ENCODE measurements at regions not wholly inside any gene's neighbourhood (a gene's known extent, or its start where the extent isn't known, plus 50 kb on each side); places are given as distances from the start of the nearest gene placed in this dataset.
"Not testable (repeated sequence)": the region's sequence is repeated elsewhere in the genome, so short reads cannot be mapped to it uniquely, and the experiment has no call there.

DNA sequence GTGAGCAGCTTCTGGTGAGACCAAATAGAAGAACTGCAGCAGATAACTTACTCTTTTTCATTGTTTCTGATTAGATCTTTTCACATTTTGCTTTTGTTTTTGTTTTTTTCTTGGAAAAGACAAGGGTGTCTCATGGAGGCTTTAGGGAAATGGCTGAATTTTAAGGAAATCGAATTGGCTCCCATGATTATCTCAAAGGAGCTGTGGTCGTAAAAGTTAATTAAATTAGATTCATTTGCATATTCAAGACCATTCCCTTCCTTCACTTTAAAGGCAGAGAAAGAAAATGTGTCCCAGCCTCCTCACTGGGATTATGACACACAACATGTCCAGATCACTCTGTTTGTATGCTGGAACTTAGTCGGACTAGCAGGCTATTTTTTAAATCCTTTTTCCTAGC lies 106.4 kb upstream of the MDM1 start:
- no peak overlapping the region for H3K4me3 ChIP-seq (ENCODE audit: low read length in 2 of 2)
- no peaks in the 10 kb centered on the region for H3K36me3 ChIP-seq (ENCODE audit: control insufficient read depth in 2 of 2, insufficient read depth in 2 of 2, low read length in 2 of 2)
- no peaks in the 10 kb centered on the region for H3K4me1 ChIP-seq (ENCODE audit: control insufficient read depth, insufficient read depth, low read length)
- H3K9ac ChIP-seq (ENCODE audit: low read length in 2 of 2): no peak overlapping the region
- no peak overlapping the region for H3K27ac ChIP-seq (ENCODE audit: low read length)
- no peaks in the 10 kb centered on the region for H3K9me3 ChIP-seq (ENCODE audit: control insufficient read depth in 2 of 2, low read length in 2 of 2)
- no peaks in the 10 kb centered on the region for H3K27me3 ChIP-seq (ENCODE audit: control insufficient read depth in 1 of 2, insufficient read depth in 2 of 2, low read length in 2 of 2)

- Histone ChIP-seq H3K36me3 (ENCODE audit: control insufficient read depth in 2 of 2, insufficient read depth in 2 of 2, low read length in 2 of 2) (no peaks in the 10 kb centered on the region), H3K9me3 (ENCODE audit: control insufficient read depth in 2 of 2, low read length in 2 of 2) (no peaks in the 10 kb centered on the region), H3K9ac (ENCODE audit: low read length in 2 of 2) (no peak overlapping the region), H3K4me1 (ENCODE audit: control insufficient read depth, insufficient read depth, low read length) (no peaks in the 10 kb centered on the region), H3K27me3 (ENCODE audit: control insufficient read depth in 1 of 2, insufficient read depth in 2 of 2, low read length in 2 of 2) (no peaks in the 10 kb centered on the region), H3K4me3 (ENCODE audit: low read length in 2 of 2) (no peak overlapping the region), H3K27ac (ENCODE audit: low read length) (no peak overlapping the region)
Observed at GRCh38 chr12:68439368-68440045, 107.3 kb upstream of the MDM1 start.

- H3K36me3 ChIP-seq (ENCODE audit: control insufficient read depth in 2 of 2, insufficient read depth in 2 of 2, low read length in 2 of 2): no peaks in the 10 kb centered on the region
- H3K4me3 ChIP-seq (ENCODE audit: low read length in 2 of 2): no peak overlapping the region
- no peaks in the 10 kb centered on the region for H3K27me3 ChIP-seq (ENCODE audit: control insufficient read depth in 1 of 2, insufficient read depth in 2 of 2, low read length in 2 of 2)
- no peaks in the 10 kb centered on the region for H3K9me3 ChIP-seq (ENCODE audit: control insufficient read depth in 2 of 2, low read length in 2 of 2)
- H3K27ac ChIP-seq (ENCODE audit: low read length): no peak overlapping the region
- no peak overlapping the region for H3K9ac ChIP-seq (ENCODE audit: low read length in 2 of 2)
- no peaks in the 10 kb centered on the region for H3K4me1 ChIP-seq (ENCODE audit: control insufficient read depth, insufficient read depth, low read length)
Observed at GRCh38 chr12:68440068-68440581, 108.0 kb upstream of the MDM1 start.

DNA sequence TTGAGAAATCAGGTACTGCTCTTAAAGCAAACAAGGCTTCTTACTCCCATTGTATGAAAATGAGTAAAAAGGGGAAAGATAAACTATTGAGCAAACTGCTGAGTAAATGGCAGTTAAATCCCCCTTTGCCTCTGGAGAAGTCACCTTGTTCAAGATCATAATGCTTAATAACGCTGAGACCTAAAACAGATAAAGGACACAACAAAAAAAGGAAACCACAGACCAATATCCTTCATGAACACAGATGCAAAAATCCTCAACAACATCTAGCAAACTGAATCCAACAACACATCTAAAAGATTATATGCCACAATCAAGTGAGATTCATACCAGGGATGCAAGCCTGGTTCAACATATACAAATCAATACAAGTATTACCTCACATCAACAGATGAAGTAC lies 109.0 kb upstream of the MDM1 start:
- Histone ChIP-seq H3K27ac (ENCODE audit: low read length) (no peak overlapping the region), H3K4me3 (ENCODE audit: low read length in 2 of 2) (no peak overlapping the region), H3K9ac (ENCODE audit: low read length in 2 of 2) (no peak overlapping the region), H3K36me3 (ENCODE audit: control insufficient read depth in 2 of 2, insufficient read depth in 2 of 2, low read length in 2 of 2) (no peaks in the 10 kb centered on the region), H3K4me1 (ENCODE audit: control insufficient read depth, insufficient read depth, low read length) (no peaks in the 10 kb centered on the region), H3K9me3 (ENCODE audit: control insufficient read depth in 2 of 2, low read length in 2 of 2) (no peaks in the 10 kb centered on the region), H3K27me3 (ENCODE audit: control insufficient read depth in 1 of 2, insufficient read depth in 2 of 2, low read length in 2 of 2) (no peaks in the 10 kb centered on the region)

- not testable (repeated sequence) for H3K9me3 ChIP-seq (ENCODE audit: control insufficient read depth in 2 of 2, low read length in 2 of 2); H3K36me3 ChIP-seq (ENCODE audit: control insufficient read depth in 2 of 2, insufficient read depth in 2 of 2, low read length in 2 of 2); H3K4me3 ChIP-seq (ENCODE audit: low read length in 2 of 2); H3K4me1 ChIP-seq (ENCODE audit: control insufficient read depth, insufficient read depth, low read length); H3K27ac ChIP-seq (ENCODE audit: low read length); H3K27me3 ChIP-seq (ENCODE audit: control insufficient read depth in 1 of 2, insufficient read depth in 2 of 2, low read length in 2 of 2); H3K9ac ChIP-seq (ENCODE audit: low read length in 2 of 2)
Observed at GRCh38 chr12:68442353-68442972, 110.3 kb upstream of the MDM1 start.

DNA sequence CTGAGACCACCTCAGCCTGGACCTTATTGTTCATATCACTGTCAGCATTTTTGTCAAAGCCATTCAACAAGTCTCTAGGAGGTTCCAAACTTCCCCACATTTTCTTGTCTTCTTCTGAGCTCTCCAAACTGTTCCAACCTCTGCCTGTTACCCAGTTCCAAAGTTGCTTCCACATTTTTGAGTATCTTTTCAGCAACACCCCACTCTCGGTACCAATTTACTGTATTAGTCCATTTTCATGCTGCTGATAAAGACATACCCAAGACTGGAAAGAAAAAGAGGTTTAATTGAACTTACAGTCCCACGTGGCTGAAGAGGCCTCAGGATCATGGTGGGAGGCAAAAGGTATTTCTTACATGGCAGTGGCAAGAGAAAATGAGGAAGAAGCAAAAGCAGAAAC lies 111.5 kb upstream of the MDM1 start:
- H3K9me3 ChIP-seq (ENCODE audit: control insufficient read depth in 2 of 2, low read length in 2 of 2); H3K27me3 ChIP-seq (ENCODE audit: control insufficient read depth in 1 of 2, insufficient read depth in 2 of 2, low read length in 2 of 2); H3K9ac ChIP-seq (ENCODE audit: low read length in 2 of 2); H3K4me3 ChIP-seq (ENCODE audit: low read length in 2 of 2); H3K4me1 ChIP-seq (ENCODE audit: control insufficient read depth, insufficient read depth, low read length); H3K27ac ChIP-seq (ENCODE audit: low read length); H3K36me3 ChIP-seq (ENCODE audit: control insufficient read depth in 2 of 2, insufficient read depth in 2 of 2, low read length in 2 of 2): not testable (repeated sequence)

GRCh38 chr12:68445824-68446223 lies 113.7 kb upstream of the MDM1 start:
- no peaks in the 10 kb centered on the region for H3K9me3 ChIP-seq (ENCODE audit: control insufficient read depth in 2 of 2, low read length in 2 of 2)
- no peak overlapping the region for H3K9ac ChIP-seq (ENCODE audit: low read length in 2 of 2)
- no peak overlapping the region for H3K4me3 ChIP-seq (ENCODE audit: low read length in 2 of 2)
- H3K36me3 ChIP-seq (ENCODE audit: control insufficient read depth in 2 of 2, insufficient read depth in 2 of 2, low read length in 2 of 2): no peaks in the 10 kb centered on the region
- H3K27ac ChIP-seq (ENCODE audit: low read length): peak overlapping the region; percentile 12
- no peaks in the 10 kb centered on the region for H3K27me3 ChIP-seq (ENCODE audit: control insufficient read depth in 1 of 2, insufficient read depth in 2 of 2, low read length in 2 of 2)
- H3K4me1 ChIP-seq (ENCODE audit: control insufficient read depth, insufficient read depth, low read length): peaks cover under 1% of the 10 kb centered on the region

DNA sequence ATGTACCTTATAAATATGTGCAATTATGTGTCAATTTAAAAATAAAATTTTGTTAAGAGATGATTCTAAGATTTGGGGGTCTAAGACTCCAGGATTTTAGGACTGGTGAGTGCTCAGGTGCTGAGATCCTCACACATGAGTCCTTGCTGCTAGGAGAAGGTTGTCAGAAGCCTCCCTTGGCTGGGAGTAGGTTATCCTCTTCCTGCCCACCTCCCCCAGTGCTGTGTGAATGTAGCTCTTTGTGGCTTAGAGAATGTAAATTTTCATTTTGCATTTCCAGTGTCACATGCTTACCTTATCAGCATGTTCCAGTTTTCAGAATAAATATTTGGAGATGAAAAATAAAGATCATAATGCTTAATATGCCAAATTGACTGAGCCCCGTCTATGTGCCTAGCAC lies 114.2 kb upstream of the MDM1 start:
- Histone ChIP-seq H3K27me3 (ENCODE audit: control insufficient read depth in 1 of 2, insufficient read depth in 2 of 2, low read length in 2 of 2) (no peaks in the 10 kb centered on the region), H3K27ac (ENCODE audit: low read length) (peak overlapping the region; percentile 2), H3K9me3 (ENCODE audit: control insufficient read depth in 2 of 2, low read length in 2 of 2) (no peaks in the 10 kb centered on the region), H3K4me1 (ENCODE audit: control insufficient read depth, insufficient read depth, low read length) (peaks cover 6% of the 10 kb centered on the region), H3K9ac (ENCODE audit: low read length in 2 of 2) (peak overlapping the region in 1 of 2 donors; percentile 34), H3K4me3 (ENCODE audit: low read length in 2 of 2) (no peak overlapping the region), H3K36me3 (ENCODE audit: control insufficient read depth in 2 of 2, insufficient read depth in 2 of 2, low read length in 2 of 2) (no peaks in the 10 kb centered on the region)

GRCh38 chr12:68446901-68447796 lies 115.0 kb upstream of the MDM1 start:
- no peak overlapping the region for H3K27ac ChIP-seq (ENCODE audit: low read length)
- H3K4me1 ChIP-seq (ENCODE audit: control insufficient read depth, insufficient read depth, low read length): peaks cover 13% of the 10 kb centered on the region
- H3K9me3 ChIP-seq (ENCODE audit: control insufficient read depth in 2 of 2, low read length in 2 of 2): no peaks in the 10 kb centered on the region
- H3K4me3 ChIP-seq (ENCODE audit: low read length in 2 of 2): no peak overlapping the region
- no peaks in the 10 kb centered on the region for H3K27me3 ChIP-seq (ENCODE audit: control insufficient read depth in 1 of 2, insufficient read depth in 2 of 2, low read length in 2 of 2)
- H3K9ac ChIP-seq (ENCODE audit: low read length in 2 of 2): no peak overlapping the region
- H3K36me3 ChIP-seq (ENCODE audit: control insufficient read depth in 2 of 2, insufficient read depth in 2 of 2, low read length in 2 of 2): no peaks in the 10 kb centered on the region

- no peaks in the 10 kb centered on the region for H3K9me3 ChIP-seq (ENCODE audit: control insufficient read depth in 2 of 2, low read length in 2 of 2)
- no peaks in the 10 kb centered on the region for H3K27me3 ChIP-seq (ENCODE audit: control insufficient read depth in 1 of 2, insufficient read depth in 2 of 2, low read length in 2 of 2)
- no peaks in the 10 kb centered on the region for H3K36me3 ChIP-seq (ENCODE audit: control insufficient read depth in 2 of 2, insufficient read depth in 2 of 2, low read length in 2 of 2)
- no peak overlapping the region for H3K4me3 ChIP-seq (ENCODE audit: low read length in 2 of 2)
- H3K4me1 ChIP-seq (ENCODE audit: control insufficient read depth, insufficient read depth, low read length): peaks cover 15% of the 10 kb centered on the region
- no peak overlapping the region for H3K27ac ChIP-seq (ENCODE audit: low read length)
- no peak overlapping the region for H3K9ac ChIP-seq (ENCODE audit: low read length in 2 of 2)
Observed at GRCh38 chr12:68447797-68448260, 115.7 kb upstream of the MDM1 start.
